ENCODE measurements at regions not wholly inside any gene's neighbourhood (a gene's known extent, or its start where the extent isn't known, plus 50 kb on each side); places are given as distances from the start of the nearest gene placed in this dataset.

DNA sequence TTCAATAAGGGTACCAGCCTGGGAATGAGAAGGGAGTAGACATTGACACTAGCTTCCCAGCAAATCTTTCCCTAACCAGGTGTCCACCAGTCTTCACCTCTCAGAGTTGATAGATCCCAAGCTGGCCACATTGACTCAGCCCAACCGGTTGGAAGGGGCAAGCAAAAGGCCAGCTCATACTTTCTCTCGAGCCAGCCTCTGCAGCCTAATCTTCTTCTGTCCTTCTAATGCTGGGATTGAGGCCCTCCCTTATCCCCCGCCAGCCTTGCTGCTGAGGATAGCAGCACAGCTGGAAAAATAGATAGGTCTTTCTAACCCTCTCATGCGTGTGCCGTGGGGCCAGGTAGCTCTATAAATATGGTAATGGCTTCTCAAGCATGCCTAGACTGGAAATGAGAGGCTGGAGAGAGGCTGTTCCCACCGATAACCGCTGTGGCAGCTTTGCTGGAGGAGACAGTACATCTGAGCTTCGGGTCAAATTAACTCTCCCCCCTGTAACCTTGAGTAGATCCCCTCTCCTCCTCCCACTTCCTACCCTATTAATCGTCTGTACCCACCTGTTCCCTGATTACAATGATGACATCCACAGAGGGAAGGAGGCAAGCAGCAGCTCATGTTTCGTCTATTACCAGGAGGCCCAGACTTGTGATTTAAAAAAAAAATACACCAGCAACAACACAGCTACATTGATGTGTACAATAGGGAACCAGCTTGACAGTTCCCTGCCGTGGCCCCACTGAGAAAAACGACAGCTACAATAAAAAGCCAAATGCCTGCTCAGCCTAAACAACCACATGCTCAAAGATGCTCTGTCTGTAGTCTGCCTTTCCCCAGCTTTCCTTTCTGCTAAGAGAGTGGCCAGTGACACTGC, 219.9 kb upstream of the BRINP1 start:
- no peak for DNase-seq

DNA sequence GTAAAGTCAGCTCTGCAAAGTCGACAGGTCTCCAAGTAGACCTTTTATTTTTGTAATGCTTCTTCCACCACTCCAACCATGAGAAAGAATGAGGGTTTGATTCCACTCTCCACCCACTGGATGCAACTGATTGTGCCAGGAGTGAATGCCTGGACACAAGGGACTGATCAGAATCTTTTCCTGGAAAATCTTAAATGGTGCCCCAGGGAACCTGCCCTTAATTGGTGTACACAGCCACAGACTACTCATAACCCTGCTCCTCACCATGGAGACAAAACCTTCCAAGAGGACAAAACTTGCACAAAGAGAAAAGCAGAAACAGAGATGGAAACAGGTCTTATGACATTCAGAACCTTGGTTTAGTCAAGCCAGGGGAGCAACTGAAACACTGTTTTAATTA, 208.6 kb upstream of the BRINP1 start:
- no peak for DNase-seq

DNA sequence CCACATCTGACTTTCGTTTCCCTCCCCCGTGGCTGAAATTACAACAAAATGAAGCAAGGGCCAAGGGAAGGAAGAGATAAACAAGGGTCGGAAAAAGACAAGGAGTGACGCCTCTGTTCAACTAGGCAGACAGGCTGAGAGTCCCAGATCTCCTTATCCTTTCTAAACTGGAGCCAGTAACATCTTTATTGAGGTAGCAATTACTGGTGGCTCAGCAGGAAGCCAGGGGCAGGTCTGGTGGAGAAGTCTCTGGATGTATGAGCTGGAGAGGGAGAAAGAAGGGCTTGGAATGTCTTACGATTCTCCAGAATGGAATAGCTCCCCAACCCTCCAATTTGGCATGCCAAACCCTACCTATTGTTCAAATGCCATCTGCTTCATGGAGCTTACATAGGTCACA, 190.8 kb upstream of the BRINP1 start:
- no peak for DNase-seq

DNA sequence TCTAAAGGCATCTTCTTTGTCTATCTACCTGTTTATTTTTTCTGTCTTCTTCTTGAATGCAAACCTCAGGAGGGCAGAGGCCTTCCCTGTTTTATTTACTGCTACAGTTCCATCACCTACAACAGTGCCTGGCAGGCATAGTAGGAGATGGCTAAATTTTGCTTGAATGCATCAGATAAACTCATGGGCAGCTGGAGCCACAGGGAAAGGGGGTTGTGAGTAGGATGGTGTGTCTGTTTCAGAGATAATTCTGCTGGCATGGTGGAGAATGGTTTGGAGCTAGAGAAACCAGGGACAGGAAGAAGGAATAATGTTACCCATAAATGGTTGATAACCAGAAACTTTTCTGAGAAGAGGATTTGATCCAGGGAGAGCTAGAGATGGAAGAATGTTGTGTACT, 189.8 kb upstream of the BRINP1 start:
- DNase-seq, result no peak

DNA sequence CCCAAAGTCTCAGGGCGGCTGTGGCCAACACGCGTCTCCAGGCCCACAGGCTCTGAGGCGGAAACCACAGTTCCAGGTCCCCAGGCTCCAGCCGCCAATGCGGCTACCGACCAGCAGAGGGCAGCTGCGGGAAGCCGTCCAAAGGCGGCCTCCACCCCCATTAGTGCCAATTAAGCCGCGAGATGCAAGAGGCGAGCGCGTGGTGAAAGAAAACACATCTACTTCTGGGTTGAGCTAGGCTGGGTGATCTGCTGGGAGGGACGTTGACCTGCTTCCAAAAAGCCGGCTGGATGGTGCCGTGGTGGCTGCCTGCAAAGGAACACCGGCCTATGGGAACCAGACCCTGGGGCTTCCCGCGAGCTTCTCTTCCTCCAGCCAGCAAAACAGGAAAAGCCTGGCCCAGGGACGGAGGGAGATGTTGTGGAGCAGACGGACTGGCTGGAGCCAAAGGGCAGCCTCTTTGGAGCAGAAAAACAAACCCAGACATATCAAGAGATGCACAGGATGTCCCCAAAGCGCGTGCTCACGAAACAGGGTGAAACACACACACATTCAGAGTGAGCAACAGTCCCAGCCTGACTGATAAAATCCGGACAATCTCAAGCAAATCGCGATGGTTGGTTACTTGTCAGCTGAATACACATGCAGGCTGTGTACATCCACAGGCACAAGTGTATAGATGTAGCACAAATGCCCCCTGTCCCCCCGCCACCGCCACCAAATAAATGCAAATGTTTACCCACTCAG, 187.1 kb upstream of the BRINP1 start:
- DNase-seq, result peak in 1 of 6 experiments; percentile 20

DNA sequence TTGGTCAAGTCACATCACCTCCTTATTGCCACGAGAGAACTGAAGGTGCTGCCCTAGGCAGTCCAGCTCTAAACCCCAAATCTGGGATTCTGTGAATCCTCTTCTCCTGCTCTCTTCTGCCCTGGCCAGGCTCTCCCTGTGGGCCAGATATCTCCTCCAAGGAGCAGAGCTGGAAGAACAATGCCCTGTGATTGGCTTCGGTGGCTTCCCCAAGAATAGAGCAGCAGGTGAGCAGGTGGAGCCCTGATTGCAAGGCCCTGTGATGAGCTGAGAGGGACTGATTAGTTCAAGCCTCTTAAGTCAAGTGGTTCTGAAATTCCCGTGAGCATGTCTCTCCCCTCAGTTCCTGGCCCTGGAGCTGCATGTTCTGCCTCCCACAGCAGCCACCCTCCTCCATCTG, 175.3 kb upstream of the BRINP1 start:
- DNase-seq, result no peak

DNA sequence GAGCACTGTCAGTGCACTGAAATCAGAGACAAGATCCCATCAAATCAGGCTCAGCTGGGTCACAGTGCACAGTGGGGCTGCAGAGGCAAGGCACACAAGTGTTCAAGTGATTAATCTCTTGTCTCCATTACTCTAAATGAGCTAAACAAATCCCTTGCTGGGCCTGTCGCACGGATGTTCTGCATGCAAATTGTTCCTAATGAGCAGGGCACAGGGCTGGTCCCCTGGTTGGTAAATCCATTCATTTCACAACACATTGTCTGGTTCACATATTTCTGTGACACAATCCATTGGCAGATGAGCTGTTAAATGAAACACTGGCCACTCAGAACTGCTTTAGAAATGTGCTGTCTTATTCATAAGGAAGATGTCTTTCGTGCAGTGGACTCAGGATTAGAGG, 167.9 kb upstream of the BRINP1 start:
- no peak for DNase-seq

DNA sequence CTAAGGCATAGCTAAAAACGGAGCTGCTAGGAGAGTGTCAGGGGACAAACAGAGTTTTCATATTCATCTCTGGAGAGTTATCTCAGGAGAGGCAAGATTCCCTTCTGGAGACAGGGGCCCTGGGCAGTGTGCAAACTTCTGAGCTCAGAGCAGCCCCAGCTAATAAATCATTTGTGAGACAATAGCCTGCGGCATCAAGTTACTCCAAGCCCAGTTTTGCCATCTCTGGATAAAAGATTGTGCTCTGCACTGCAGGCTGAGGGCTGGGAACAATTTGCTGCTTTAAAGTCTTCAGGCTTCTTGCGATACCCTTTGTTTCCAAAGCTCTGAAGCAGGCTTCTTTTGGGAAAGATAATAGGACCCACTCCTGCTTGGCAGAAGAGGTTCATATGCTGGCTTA, 164.3 kb upstream of the BRINP1 start:
- no peak for DNase-seq

DNA sequence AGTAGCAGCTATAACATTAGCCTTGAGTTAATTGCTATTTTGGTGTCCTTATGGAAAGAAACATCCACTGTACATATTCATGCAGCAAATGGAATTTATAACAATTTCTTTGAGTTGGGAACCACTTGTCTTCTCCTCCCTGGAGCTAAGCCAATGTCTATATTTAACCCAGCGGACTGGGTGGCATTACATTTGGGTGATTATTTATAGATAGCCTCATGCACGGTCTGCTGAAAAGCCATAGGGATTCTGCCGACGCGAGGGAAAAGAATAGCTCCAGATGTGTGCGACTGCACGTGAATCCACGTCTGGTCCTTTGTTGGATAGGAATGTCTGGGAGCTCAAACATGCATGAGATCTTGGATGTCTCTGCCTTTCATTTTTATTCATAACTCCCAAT, 157.5 kb upstream of the BRINP1 start:
- no peak for DNase-seq

DNA sequence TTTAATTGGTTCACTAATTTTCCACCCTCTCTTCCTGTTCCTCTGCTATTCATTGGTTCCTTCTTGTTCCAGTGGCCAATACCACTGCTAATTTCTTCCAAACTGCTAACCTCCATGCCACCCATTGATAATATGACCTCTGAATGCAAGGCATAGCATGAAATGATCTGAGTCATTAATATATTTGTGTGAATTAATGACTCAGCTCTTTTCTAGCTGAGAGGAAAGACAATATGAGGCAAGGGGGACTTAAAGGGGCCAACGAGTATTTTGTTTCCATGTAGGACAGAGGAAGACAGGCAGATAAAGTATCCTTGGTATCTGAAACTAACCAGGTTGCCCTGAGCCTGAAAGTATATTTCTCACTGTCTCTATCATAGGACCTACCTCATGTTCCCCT, 154.3 kb upstream of the BRINP1 start:
- no peak for DNase-seq

DNA sequence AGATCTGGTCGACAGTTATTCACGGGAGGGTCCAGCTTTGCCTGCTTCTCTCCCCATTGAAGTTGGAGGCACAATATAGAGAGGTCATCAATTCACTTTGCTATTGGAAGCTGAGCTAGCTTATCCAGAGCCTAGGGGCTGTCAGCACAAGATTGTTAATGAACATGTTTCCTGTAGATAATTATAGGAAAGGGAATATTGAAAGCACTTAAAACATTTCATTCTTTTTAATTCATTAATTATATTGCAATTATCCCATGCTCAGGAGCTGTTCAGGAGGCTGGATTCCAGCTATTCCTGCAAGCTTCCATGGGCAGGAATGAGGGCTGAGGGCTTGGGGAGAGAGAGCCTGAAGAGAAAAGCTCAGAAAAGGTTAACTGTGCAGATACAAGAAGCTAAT, 153.1 kb upstream of the BRINP1 start:
- no peak for DNase-seq

DNA sequence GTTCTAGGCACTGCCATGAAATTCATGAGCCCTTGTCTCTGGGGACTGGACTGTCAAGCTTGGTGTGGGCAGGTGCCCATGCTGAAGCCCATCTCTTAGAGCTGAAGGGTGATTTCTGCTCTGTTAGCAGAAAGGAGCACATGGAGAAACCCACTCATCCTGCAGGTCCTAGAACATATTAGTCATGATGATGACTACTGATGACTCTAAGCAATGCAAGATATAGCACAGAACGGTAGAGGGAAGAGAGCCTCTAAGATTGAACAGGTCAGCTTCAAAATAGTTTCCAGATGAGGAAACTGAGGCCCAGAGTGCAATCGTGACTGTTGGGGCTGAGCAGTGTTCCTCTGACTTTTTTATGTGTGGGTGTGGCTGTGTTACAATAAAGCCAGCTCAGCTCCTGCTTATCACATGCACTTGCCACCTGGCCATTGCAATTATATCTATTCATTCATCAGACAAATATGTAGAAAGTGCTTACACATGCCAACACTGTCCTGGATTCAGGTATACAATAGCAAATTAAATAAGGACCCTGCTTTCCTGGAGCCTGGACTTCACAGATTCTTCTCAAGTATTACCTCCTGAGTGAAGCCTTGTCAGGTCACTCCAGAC, 140.2 kb upstream of the BRINP1 start:
- no peak for DNase-seq

DNA sequence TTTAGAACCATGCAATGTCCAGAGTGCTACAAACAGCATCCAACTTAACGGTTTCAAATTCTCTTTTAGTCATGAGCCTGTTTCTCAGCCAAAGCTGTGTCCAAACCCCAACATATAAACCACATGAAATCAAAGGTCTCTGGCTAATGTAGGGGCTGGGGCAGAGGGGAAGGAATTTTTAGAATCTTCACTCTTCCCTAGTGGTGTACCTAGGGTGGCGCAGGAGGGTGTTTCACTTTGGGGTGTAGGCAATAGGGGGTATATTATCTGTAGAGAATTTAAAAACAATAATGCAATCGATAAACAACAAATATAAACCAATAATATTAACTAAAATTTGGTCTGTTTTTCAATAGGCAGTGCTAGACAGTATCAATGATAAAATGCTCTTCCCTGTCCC, 132.1 kb upstream of the BRINP1 start:
- DNase-seq, result no peak

DNA sequence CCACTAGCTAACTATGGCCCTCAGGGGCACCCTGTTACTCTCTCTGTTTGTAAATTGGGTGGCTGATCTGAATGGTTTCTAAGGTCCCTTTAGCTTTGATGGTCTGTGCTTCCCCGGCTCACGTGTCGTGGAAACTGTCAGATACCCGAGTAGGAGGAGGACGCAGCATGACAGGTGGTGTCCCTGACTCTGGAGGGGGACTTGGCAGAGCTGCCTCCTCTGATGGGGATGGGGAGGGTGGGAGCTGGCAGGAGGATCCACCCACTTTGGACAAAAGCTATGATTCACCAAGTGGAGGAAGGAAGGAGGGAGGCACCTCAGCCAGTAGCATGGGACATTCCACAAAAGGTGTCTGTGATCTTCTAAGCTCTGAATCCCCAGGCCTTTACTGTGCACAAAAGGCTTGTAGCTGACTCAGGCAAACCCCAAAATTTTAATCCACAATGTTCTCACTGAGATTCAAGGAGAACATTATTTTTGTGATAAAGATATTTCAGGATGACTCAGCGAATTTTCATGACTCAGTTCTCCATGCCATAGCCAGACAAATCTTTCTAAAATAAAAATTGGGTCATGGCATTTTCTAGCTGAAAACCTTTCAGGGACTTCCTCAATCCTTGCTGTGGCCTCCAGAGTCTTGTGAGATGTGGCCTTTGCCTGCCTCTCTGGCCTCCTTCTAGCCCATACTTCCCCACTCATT, 131.0 kb upstream of the BRINP1 start:
- no peak for DNase-seq

DNA sequence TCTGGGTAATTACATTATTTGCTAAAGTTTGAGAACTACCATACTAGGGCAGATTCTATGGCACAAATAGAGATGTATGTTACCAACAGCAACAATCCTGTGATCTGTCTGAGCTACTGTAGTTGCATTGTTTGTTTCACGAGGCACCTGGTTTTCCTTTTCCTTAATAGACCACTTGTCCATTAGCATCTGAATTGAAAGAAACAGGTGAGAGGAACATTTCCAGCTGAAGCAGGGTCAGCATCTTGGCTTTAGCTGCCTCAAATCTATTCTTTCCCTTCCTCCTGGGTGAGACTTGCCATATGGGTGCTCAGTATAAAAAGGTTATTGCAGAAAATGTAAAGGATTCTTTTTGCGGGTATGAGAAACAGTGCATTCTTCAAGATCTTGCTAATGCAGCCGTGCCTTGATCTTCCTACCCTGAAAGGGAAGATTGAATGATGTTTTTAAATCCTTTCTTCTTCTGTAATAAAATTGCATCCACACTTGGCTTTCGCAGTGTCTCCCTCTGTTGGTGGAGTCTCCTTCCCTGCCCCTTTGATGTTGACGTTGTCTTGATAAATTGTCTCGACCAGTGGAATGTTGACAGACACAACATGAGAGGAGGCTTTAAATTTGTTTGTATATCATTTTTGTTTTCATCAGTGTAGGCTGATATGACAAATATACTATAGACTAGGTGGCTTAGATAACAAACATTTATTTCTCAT, 118.0 kb upstream of the BRINP1 start:
- DNase-seq, result no peak

DNA sequence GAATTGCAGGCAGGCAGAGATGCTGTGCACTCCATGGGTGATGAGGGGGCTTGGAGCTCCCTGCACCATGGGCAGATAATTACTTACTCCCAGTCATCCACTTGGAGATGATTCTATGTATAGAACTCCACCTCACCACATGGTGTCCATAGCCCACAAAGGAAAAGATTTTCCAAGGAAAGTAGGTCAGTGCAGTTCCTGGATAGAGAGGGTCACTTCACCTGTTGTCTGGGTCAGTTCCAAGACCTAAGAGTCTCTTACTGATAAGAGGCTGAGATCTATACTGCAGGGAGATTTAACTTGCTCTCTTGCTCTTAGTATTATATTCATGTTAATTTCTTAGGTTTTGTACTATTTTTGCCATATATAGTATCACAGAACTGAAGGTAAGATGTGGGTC, 113.9 kb upstream of the BRINP1 start:
- DNase-seq, result no peak

DNA sequence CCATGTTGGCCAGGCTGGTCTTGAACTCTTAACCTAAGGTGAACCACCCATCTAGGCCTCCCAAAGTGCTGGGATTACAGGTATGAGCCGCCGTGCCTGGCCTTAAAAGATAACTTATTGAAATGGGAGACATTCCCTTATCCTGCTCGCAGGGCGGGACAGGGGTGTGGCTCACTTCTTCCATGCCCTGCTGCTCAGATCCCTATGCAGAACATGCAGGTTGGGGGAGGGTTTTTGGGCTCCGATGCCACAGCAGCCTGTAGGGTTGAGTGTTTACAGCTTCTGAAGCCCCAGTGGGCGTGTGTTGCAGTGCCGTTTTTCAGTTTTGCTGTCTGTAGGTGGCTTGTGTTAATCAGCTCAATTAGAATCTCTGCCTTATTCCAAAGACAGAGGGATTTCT, 108.0 kb upstream of the BRINP1 start:
- no peak for DNase-seq

DNA sequence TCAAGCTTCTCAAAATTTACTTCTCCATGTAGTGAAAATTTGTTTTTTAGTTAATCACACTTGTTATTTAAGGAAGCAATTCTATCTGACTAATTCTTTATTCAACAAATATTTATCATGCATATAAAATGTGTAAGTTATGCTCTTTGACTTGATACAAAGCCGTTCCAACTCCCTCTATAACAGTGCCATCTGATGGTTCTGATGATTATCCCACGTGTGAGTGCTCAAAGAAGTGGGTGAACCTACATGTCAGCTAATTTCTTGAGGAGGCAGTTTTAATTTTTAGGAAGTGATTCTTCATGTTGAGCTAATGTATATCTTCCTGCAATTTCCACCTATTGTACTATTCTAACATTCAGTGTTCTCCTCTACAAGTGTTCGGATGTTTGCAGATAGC, 88.8 kb upstream of the BRINP1 start:
- DNase-seq, result no peak

DNA sequence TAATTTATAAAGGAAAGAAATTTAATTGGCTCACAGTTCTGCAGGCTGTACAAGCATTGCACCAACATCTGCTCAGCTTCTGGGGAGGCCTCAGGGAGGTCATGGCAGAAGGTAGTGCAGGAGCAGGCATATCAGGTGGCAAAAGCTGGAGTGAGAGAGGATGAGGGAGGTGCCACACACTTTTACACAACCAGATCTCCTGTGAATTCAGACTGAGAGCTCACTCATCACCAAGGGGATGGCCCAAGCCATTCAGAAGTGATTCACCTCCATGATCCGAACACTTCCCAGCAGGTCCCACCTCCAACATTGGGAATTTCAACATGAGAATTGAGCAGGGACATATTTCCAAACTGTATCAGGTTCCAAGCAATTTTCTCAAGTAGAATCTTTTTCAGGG, 84.7 kb upstream of the BRINP1 start:
- no peak for DNase-seq

DNA sequence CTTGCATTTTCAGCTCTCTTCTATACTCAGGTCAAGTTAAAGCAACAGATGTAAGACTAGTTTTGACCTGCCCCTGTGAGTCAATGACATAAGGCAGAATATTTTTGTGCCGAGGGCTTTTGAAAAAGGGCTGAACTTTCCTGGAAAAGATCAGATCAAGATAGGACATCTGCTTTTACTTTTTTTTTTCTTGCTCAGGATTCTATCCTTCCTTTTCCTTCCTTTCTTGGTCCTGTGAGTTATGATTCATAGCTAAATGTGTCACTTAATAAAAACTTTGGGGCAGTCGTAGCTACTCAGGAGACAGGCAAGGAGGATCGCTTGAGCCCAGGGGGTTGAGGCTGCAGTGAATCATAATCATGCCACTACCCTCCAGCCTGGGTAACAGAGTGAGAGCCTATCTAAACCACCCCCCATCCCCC, 84.3 kb upstream of the BRINP1 start:
- no peak for DNase-seq

DNA sequence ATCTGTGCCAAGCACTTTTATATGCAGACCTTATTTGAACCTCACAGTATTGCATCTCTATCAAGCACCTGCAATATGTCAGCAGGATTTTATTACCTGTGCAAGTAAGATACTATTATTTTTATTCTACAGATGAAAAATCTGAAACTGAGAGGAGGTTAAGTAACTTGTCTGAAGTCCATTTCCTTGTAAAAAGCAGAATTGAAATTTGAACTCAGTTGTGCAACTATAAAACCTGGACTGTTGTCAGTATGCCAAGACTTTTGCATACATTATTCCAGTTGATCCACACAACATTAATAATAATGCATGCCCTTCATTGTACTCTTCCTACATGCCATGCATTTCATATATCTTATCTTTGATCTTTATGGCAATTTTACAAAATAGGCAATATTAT, 82.2 kb upstream of the BRINP1 start:
- DNase-seq, result no peak

DNA sequence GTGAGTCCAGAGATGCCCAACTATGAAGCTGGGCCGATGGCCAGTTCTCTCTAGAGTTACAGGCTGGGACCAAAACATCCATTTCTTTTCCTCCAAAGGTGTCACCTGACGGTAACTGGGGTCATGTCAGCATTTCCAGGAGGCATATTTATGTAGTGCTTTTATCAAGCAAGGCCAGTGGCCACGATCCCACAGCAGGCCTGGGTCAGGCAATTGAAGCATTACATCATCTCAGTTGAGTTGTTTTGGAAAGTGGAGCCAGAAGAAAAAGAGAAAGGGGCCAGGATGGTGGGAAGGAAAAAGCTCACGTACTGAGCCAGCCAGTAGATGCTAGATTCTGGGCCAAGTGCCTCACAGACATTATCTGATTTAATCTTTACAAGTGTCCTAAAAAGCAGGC, 73.9 kb upstream of the BRINP1 start:
- no peak for DNase-seq

DNA sequence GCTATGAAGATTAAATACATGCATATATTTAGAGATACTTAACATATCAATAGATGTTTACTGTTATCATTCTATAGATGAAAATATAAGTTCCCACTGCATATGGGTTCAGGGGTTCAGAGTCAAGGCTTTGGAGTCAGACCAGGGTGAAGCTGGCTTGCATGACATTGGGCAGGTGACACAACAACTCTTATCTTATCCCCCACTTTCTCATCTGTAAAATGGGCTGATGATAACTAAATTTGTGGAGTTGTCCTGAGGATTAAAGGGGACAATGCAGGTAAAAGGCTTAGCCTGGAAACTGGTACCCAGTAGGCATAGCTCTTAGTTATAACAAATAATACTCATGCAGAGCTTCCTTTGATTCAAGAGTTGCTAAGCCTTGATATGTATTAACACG, 72.6 kb upstream of the BRINP1 start:
- no peak for DNase-seq
